ENCODE measurements at regions not wholly inside any gene's neighbourhood (a gene's known extent, or its start where the extent isn't known, plus 50 kb on each side); places are given as distances from the start of the nearest gene placed in this dataset.

DNA sequence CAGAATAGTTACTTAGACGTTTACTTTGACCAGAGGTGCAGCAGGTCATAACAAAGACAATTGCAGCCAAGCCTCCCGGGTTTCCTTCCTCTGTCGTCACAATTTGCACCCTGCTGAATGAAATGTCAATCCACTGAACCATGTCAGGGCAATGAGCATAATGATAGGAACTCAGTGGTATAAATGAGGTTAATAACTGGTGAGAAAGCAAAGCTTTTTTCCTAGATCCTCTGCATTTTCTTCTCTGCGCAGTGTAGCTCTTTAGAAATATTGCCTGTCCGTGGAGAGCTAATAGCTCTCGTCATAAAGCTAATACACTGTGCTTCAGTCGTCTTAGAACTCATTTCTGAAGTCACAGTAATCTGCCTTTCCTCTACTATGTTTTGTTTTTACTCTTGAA, 1960.1 kb upstream of the ADGRL3 start:
- POLR2A ChIA-PET: no interaction called here
- no peaks in the 10 kb centered on the region for H3K4me1 Mint-ChIP-seq
- no peak overlapping the region for H3K27ac Mint-ChIP-seq
- CTCF ChIA-PET: no interaction called here
- TF ChIP-seq, protein P1, sequence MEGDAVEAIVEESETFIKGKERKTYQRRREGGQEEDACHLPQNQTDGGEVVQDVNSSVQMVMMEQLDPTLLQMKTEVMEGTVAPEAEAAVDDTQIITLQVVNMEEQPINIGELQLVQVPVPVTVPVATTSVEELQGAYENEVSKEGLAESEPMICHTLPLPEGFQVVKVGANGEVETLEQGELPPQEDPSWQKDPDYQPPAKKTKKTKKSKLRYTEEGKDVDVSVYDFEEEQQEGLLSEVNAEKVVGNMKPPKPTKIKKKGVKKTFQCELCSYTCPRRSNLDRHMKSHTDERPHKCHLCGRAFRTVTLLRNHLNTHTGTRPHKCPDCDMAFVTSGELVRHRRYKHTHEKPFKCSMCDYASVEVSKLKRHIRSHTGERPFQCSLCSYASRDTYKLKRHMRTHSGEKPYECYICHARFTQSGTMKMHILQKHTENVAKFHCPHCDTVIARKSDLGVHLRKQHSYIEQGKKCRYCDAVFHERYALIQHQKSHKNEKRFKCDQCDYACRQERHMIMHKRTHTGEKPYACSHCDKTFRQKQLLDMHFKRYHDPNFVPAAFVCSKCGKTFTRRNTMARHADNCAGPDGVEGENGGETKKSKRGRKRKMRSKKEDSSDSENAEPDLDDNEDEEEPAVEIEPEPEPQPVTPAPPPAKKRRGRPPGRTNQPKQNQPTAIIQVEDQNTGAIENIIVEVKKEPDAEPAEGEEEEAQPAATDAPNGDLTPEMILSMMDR (IDR thresholded peaks at IDR 0.05): no peak
- DNase-seq (no peak), ATAC-seq (ENCODE audit: low read depth) (no peak)
- no peaks in the 10 kb centered on the region for H3K36me3 Mint-ChIP-seq (ENCODE audit: low read depth)
- peaks cover 14% of the 10 kb centered on the region for H3K9me3 Mint-ChIP-seq
- H3K27me3 Mint-ChIP-seq: no peaks in the 10 kb centered on the region
- no peak overlapping the region for H3K4me3 Mint-ChIP-seq
- intact Hi-C loops (cut with micrococcal nuclease): no loop called here

DNA sequence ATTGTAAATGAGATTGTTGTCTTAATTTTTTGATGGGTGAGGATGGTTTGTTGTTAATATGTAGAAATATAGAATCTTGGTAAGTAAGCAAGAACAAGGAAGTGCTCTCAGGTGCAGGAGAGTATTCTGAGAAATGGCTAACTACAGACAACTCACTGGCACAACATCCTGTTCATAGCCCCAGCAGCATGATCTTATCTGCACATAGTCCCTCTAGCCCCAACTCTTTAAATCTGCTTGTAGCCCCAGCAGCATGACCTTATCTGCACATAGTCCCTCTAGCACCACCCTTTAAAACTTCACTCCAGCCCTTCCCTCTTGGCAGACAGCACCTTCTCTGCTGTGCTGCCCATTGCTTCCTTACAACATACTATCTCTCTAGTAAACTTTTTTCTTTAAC, 1957.1 kb upstream of the ADGRL3 start:
- intact Hi-C loops (cut with micrococcal nuclease): no loop called here
- Mint-ChIP-seq H3K27ac (no peak overlapping the region), H3K4me1 (no peaks in the 10 kb centered on the region), H3K4me3 (no peak overlapping the region), H3K27me3 (no peaks in the 10 kb centered on the region), H3K36me3 (ENCODE audit: low read depth) (no peaks in the 10 kb centered on the region), H3K9me3 (peaks cover 8% of the 10 kb centered on the region)
- ATAC-seq (ENCODE audit: low read depth) (no peak), DNase-seq (no peak)
- TF ChIP-seq, protein P1 (IDR thresholded peaks at IDR 0.05): no peak
- POLR2A ChIA-PET: no interaction called here
- CTCF ChIA-PET: no interaction called here

DNA sequence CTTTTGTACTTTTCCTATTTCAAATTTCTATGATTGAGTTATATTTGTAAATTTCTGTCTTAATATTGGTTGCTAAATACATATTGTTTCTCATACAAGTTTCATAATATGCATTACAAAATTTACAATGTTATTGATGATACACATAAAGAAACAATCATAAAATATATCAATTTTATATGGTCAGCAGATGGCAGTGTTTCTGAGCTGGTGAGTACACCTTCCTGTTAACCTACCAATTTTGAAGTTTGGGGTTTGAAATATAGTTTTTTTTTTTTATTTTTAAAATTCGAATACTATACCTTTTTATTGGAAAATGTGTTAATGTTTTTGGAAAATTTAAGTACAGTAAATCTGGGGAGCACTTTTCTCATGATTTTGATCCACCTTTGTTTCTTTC, 1953.1 kb upstream of the ADGRL3 start:
- DNase-seq: no peak
- intact Hi-C loops (cut with micrococcal nuclease): no loop called here
- Mint-ChIP-seq H3K4me1 (no peaks in the 10 kb centered on the region), H3K27ac (no peak overlapping the region), H3K4me3 (no peak overlapping the region), H3K9me3 (no peaks in the 10 kb centered on the region), H3K36me3 (ENCODE audit: low read depth) (no peaks in the 10 kb centered on the region), H3K27me3 (no peaks in the 10 kb centered on the region)
- no peak for ATAC-seq (ENCODE audit: low read depth)
- TF ChIP-seq, protein P1 (IDR thresholded peaks at IDR 0.05): no peak
- ChIA-PET POLR2A (no interaction called here), CTCF (no interaction called here)

DNA sequence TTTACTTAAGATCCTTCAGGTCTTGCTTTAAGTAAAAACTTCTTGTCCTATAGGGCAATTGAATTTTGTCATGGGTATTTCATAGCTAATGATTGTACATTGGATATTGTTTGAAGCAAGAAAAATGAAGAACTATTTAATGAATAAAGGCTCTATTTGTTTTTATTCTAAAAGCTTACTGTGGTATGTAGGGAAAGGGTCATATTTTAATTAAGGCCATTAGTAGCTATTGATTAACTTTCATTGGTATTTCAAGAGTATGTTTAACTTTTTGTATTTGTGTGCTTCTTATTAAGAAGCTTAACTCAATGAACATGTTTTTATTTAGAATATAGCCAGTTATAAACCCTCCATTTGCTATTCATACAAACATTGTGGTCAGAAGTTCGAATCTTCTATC, 1951.8 kb upstream of the ADGRL3 start:
- ATAC-seq (ENCODE audit: low read depth): no peak
- TF ChIP-seq, protein P1 (IDR thresholded peaks at IDR 0.05): no peak

DNA sequence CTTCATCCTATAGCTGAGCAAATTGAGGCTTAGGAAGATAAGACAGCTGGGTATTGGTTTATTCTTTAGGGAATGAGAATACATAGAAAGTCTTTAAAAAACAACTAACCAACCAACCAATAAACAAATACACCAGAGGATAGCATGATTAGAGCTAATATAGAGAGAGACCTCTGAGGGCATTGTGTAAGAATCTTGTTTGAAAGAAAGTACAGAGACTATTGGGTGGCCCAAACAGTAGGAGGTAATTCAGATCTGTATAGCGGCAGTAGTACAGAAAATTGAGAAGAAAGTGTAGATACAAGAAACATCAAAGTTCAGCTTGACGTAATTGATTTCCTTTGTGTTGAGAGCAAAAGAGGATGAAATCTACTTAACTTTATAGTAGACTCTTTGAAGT, 1951.0 kb upstream of the ADGRL3 start:
- H3K9me3 Mint-ChIP-seq: no peaks in the 10 kb centered on the region
- no peaks in the 10 kb centered on the region for H3K27me3 Mint-ChIP-seq
- no peak overlapping the region for H3K27ac Mint-ChIP-seq
- POLR2A ChIA-PET: no interaction called here
- CTCF ChIA-PET: no interaction called here
- intact Hi-C loops (cut with micrococcal nuclease): no loop called here
- ATAC-seq (ENCODE audit: low read depth) (no peak), DNase-seq (no peak)
- no peaks in the 10 kb centered on the region for H3K4me1 Mint-ChIP-seq
- TF ChIP-seq, protein P1 (IDR thresholded peaks at IDR 0.05): no peak
- no peaks in the 10 kb centered on the region for H3K36me3 Mint-ChIP-seq (ENCODE audit: low read depth)
- H3K4me3 Mint-ChIP-seq: no peak overlapping the region

More for the DNA sequence above, 1951.8 kb upstream of the ADGRL3 start:
- CTCF ChIA-PET: no interaction called here
- POLR2A ChIA-PET: no interaction called here
- Mint-ChIP-seq H3K36me3 (ENCODE audit: low read depth) (no peaks in the 10 kb centered on the region), H3K27me3 (no peaks in the 10 kb centered on the region), H3K4me1 (no peaks in the 10 kb centered on the region), H3K4me3 (no peak overlapping the region), H3K9me3 (no peaks in the 10 kb centered on the region), H3K27ac (no peak overlapping the region)
- DNase-seq: no peak
- intact Hi-C loops (cut with micrococcal nuclease): no loop called here
